Natural killer cell (primary cell): ENCODE measurements at regions not wholly inside any gene's neighbourhood (a gene's known extent, or its start where the extent isn't known, plus 50 kb on each side); places are given as distances from the start of the nearest gene placed in this dataset.

ENCODE experiments used
- ATAC-seq, 3 donors: fragments of 150-1000 bp in 2 of 3; fragments of 200-7000 bp in 1 of 3; cut with Tn5 transposase; 1 replicate in 1 of 3; 2 replicates in 2 of 3; pipeline ENCODE4 v1.10.0; 2021; ENCODE audit warnings: mild to moderate bottlenecking in 2 of 3, moderate library complexity in 2 of 3
- DNase-seq, 2 donors: peaks; one replicate each; pipeline versions ENCODE4 v3.0.0 to v3.0.0-alpha.2; 2013 to 2021; ENCODE audit warnings: mixed read lengths in 1 of 2
- H3K27ac ChIP-seq: one replicate; pipeline ENCODE4 v1.5.1; 2013; ENCODE audit warnings: mild to moderate bottlenecking, low read length
- H3K27me3 ChIP-seq: one replicate; pipeline ENCODE4 v1.6.1; 2013; ENCODE audit warnings: low read length; ENCODE audit not compliant: control insufficient read depth, insufficient read depth
- H3K36me3 ChIP-seq: one replicate; pipeline ENCODE4 v1.6.1; 2013; ENCODE audit warnings: low read length; ENCODE audit not compliant: control insufficient read depth, insufficient read depth
- H3K4me1 ChIP-seq: one replicate; pipeline ENCODE4 v1.6.1; 2013; ENCODE audit warnings: low read length; ENCODE audit not compliant: control insufficient read depth, insufficient read depth
- H3K4me3 ChIP-seq: one replicate; pipeline ENCODE4 v1.5.1; 2013; ENCODE audit warnings: low read length
- H3K9me3 ChIP-seq: one replicate; pipeline ENCODE4 v1.6.1; 2013; ENCODE audit warnings: low read length; ENCODE audit not compliant: control insufficient read depth, insufficient read depth
- H3K27ac Mint-ChIP-seq, 2 donors: one replicate each; pipeline ENCODE4 v1.8.0; 2022; ENCODE audit warnings: mild to moderate bottlenecking in 2 of 2, mixed read lengths in 2 of 2, moderate library complexity in 1 of 2
- H3K27me3 Mint-ChIP-seq, 2 donors: one replicate each; pipeline ENCODE4 v1.8.0; 2022; ENCODE audit warnings: low read depth in 2 of 2, mixed read lengths in 2 of 2
- H3K36me3 Mint-ChIP-seq: one replicate; pipeline ENCODE4 v1.8.0; 2022; ENCODE audit warnings: mixed read lengths
- H3K4me1 Mint-ChIP-seq, 2 donors: one replicate each; pipeline ENCODE4 v1.8.0; 2022; ENCODE audit warnings: mixed read lengths in 2 of 2
- H3K4me3 Mint-ChIP-seq: one replicate; pipeline ENCODE4 v1.8.0; 2022; ENCODE audit warnings: mild to moderate bottlenecking, moderate library complexity, mixed read lengths
- H3K9me3 Mint-ChIP-seq, 2 donors: one replicate each; pipeline ENCODE4 v1.8.0; 2022; ENCODE audit warnings: mixed read lengths in 2 of 2
- CTCF ChIP-seq: fragments of 200-600 bp; IDR thresholded peaks from one replicate; pipeline ENCODE4 v1.8.0; 2022; ENCODE audit warnings: antibody characterized with exemption
- WGBS: methylation state at CpG from one replicate; pipeline ENCODE4 v1.1.7; 2013; ENCODE audit warnings: missing lambda C conversion rate; ENCODE audit not compliant: insufficient coverage; 5-methylcytosine and 5-hydroxymethylcytosine counted together
- intact Hi-C: fragments of 100-400 bp; cut with micrococcal nuclease; formaldehyde crosslinking; loops from one replicate; pipeline ENCODE4 v1.14.2; 2022

GRCh38 chr3:145134738-145135137, 1026.2 kb downstream of the PLOD2 start:
- Histone ChIP-seq H3K4me3 (no peak overlapping the region), H3K36me3 (no peaks in the 10 kb centered on the region), H3K9me3 (no peaks in the 10 kb centered on the region), H3K27ac (no peak overlapping the region), H3K27me3 (no peaks in the 10 kb centered on the region), H3K4me1 (no peaks in the 10 kb centered on the region)
- H3K4me3 Mint-ChIP-seq: no peak overlapping the region
- peaks cover 2 to 3% of the 10 kb centered on the region in 2 donors for H3K9me3 Mint-ChIP-seq
- no peak for DNase-seq
- H3K4me1 Mint-ChIP-seq: no peaks in the 10 kb centered on the region
- H3K27ac Mint-ChIP-seq: no peak overlapping the region
- 100% methylated on average over 1 of the region's 2 CpGs for WGBS
- no peak for TF ChIP-seq CTCF
- intact Hi-C loops: no loop called here
- no peaks in the 10 kb centered on the region for H3K27me3 Mint-ChIP-seq
- no peak for ATAC-seq
- H3K36me3 Mint-ChIP-seq: no peaks in the 10 kb centered on the region

- Histone ChIP-seq H3K9me3 (no peaks in the 10 kb centered on the region), H3K4me3 (no peak overlapping the region), H3K4me1 (no peaks in the 10 kb centered on the region), H3K27ac (no peak overlapping the region), H3K27me3 (no peaks in the 10 kb centered on the region), H3K36me3 (no peaks in the 10 kb centered on the region)
- ATAC-seq (no peak), DNase-seq (no peak)
- H3K36me3 Mint-ChIP-seq: peaks cover 6% of the 10 kb centered on the region
- H3K9me3 Mint-ChIP-seq: peaks cover 12 to 14% of the 10 kb centered on the region in 2 donors
- H3K27me3 Mint-ChIP-seq: no peaks in the 10 kb centered on the region
- H3K27ac Mint-ChIP-seq: no peak overlapping the region
- WGBS: no CpG with 5 or more reads among the region's 3 CpGs
- H3K4me3 Mint-ChIP-seq: no peak overlapping the region
- no peak for TF ChIP-seq CTCF
- H3K4me1 Mint-ChIP-seq: no peaks in the 10 kb centered on the region
- intact Hi-C loops: no loop called here
These were observed 1016.6 kb downstream of the PLOD2 start for GRCh38 chr3:145144361-145144760.

- Histone ChIP-seq H3K4me1 (no peaks in the 10 kb centered on the region), H3K27me3 (no peaks in the 10 kb centered on the region), H3K4me3 (no peak overlapping the region), H3K36me3 (no peaks in the 10 kb centered on the region), H3K27ac (no peak overlapping the region), H3K9me3 (no peaks in the 10 kb centered on the region)
- Mint-ChIP-seq H3K4me3 (no peak overlapping the region), H3K4me1 (no peaks in the 10 kb centered on the region), H3K27me3 (no peaks in the 10 kb centered on the region), H3K36me3 (peaks cover 6% of the 10 kb centered on the region), H3K27ac (no peak overlapping the region), H3K9me3 (peaks cover 14 to 17% of the 10 kb centered on the region in 2 donors)
- no peak for DNase-seq
- intact Hi-C loops: no loop called here
- no peak for TF ChIP-seq CTCF
- no peak for ATAC-seq
- WGBS: 60% methylated on average over 1 of the region's 1 CpG
These were observed 1015.5 kb downstream of the PLOD2 start for GRCh38 chr3:145145461-145145860.

GRCh38 chr3:145159640-145160039, 1001.3 kb downstream of the PLOD2 start:
- H3K4me3 Mint-ChIP-seq: no peak overlapping the region
- TF ChIP-seq CTCF: no peak

More at GRCh38 chr3:145159640-145160039, 1001.3 kb downstream of the PLOD2 start:
- Histone ChIP-seq H3K27me3 (no peaks in the 10 kb centered on the region), H3K36me3 (no peaks in the 10 kb centered on the region), H3K4me1 (no peaks in the 10 kb centered on the region), H3K27ac (no peak overlapping the region), H3K9me3 (no peaks in the 10 kb centered on the region), H3K4me3 (no peak overlapping the region)
- Mint-ChIP-seq H3K4me1 (no peaks in the 10 kb centered on the region), H3K9me3 (peaks cover 12 to 16% of the 10 kb centered on the region in 2 donors), H3K27me3 (no peaks in the 10 kb centered on the region), H3K27ac (no peak overlapping the region), H3K36me3 (no peaks in the 10 kb centered on the region)
- ATAC-seq: no peak
- intact Hi-C loops: no loop called here
- no peak for DNase-seq
